Stimulated activated effector memory CD8-positive, alpha-beta T cell treated with anti-CD3 and anti-CD28 coated beads, Interleukin-12 subunit alpha, Interleukin-12 subunit beta, amount 100 ng/mL, for 72 hours (primary cell): ENCODE measurements at regions not wholly inside any gene's neighbourhood (a gene's known extent, or its start where the extent isn't known, plus 50 kb on each side); places are given as distances from the start of the nearest gene placed in this dataset.
"Not testable (repeated sequence)": the region's sequence is repeated elsewhere in the genome, so short reads cannot be mapped to it uniquely, and the experiment has no call there.

Experiments used
- ATAC-seq: fragments of 150-1000 bp; cut with Tn5 transposase; 2 replicates; pipeline ENCODE4 v1.10.0; 2021
- DNase-seq, 2 donors: peaks; one replicate each; pipeline ENCODE4 v3.0.0; 2021 to 2022; ENCODE audit warnings: low spot score in 2 of 2
- H3K27ac Mint-ChIP-seq: one replicate; pipeline ENCODE4 v1.8.0; 2022; ENCODE audit warnings: mild to moderate bottlenecking, mixed read lengths
- H3K36me3 Mint-ChIP-seq: one replicate; pipeline ENCODE4 v1.8.0; 2022; ENCODE audit warnings: mild to moderate bottlenecking, mixed read lengths
- H3K4me1 Mint-ChIP-seq: one replicate; pipeline ENCODE4 v1.8.0; 2022; ENCODE audit warnings: mixed read lengths
- H3K4me3 Mint-ChIP-seq: one replicate; pipeline ENCODE4 v1.8.0; 2022; ENCODE audit warnings: mild to moderate bottlenecking, mixed read lengths
- H3K9me3 Mint-ChIP-seq: one replicate; pipeline ENCODE4 v1.8.0; 2022; ENCODE audit warnings: mixed read lengths

DNA sequence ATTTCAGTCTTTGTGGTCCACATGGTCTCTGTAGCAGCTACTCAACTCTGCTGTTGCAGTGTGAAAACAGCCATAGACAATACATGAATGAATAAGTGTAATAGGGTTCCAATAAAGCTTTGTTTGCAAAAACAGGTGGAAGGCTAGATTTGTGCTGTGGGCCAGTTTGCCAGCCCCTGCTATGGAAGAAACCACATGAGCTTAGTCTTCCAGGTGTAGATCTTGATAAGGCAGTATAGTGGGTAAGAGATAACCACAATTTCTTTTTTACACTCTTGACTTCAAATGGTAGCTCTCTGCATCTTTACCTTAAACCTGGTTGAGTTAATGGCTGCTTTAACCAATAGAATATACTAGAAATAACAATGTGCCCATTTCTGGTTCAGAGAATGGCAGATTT is 135.0 kb upstream of the PALS2 start:
- ATAC-seq (no peak), DNase-seq (no peak)
- Mint-ChIP-seq H3K36me3 (no peaks in the 10 kb centered on the region), H3K27ac (no peak overlapping the region), H3K9me3 (no peaks in the 10 kb centered on the region), H3K4me3 (no peak overlapping the region), H3K4me1 (peaks cover 21% of the 10 kb centered on the region)

DNA sequence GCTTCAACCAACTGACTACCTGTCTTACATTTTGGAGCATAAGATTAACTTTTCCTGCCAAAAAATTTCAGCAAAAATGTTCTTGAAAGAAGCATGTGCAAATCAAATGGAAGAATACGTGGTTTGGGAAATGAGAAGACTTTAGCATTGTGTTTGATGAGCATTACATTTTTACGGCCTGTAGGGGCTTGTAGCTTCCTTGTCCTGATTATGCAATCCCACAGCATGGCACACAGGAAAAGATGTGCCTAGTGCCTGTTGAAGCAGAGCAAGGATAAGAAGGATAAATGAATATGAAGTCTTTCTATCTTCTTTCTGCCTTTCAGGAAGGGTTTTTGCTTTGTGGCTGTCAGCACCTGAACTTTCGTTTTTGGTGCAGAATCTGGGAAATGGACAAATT is 134.1 kb upstream of the PALS2 start:
- not testable (repeated sequence) for ATAC-seq, H3K27ac Mint-ChIP-seq

DNA sequence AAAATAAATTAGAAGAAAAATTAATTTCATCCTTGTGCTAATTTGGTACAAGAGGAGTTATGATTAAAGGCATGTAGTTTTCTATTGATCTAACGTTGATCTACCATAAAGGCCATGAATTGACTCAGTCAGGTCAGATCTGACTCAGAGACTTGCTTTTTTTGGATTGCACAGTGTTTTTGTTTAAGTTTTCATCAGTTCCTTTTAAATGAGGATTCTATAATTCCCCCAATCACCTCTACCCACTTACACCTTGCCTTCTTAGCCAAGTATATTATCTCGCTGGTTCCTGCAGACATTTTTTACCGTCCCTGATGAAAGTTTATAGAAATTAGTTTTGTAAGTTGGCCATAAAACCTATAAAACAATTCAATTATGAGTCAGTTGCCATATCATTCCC is 132.4 kb upstream of the PALS2 start:
- Mint-ChIP-seq H3K36me3 (no peaks in the 10 kb centered on the region), H3K27ac (peak overlapping the region; percentile 46), H3K9me3 (no peaks in the 10 kb centered on the region), H3K4me1 (peaks cover 23% of the 10 kb centered on the region), H3K4me3 (peak overlapping the region; percentile 42)
- no peak for DNase-seq
- peak; percentile 64 for ATAC-seq

More for the DNA sequence above, 134.1 kb upstream of the PALS2 start:
- H3K9me3 Mint-ChIP-seq, H3K36me3 Mint-ChIP-seq, H3K4me3 Mint-ChIP-seq, DNase-seq: not testable (repeated sequence)
- peaks cover 23% of the 10 kb centered on the region for H3K4me1 Mint-ChIP-seq

DNA sequence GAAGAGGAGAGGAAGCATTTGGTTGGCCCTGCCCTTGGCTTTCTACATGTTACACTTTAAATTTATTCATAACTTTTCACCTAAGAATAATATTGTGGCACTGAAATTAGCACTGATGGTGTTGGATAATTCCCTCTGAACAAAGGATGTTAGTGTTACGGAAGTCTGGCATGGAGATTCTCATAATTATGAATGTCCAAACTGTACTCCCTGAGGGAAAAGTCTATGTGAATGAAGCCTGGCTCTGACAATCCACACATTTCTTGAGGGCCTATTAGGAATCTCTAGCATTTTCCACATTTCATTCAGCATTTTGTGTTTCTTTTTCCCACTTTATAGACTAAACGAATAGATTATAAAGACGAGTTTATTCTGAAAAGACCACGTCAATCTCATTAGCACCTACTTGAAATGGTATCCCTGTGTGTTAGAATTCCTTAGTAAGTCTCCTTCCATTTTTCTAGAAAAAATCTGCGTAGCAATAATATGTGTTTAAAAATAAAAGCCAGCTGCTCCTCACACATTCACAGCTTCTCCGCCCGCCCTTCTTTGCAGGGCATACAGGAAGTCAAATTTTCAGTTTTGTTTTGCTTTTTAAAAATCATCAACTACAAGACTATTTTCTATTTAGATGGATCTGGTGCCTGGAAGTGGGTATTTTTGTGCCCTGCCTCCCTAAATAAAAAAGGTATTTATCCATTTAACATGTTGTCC is 131.8 kb upstream of the PALS2 start:
- DNase-seq = no peak
- Mint-ChIP-seq H3K4me1 (peaks cover 23% of the 10 kb centered on the region), H3K4me3 (peak overlapping the region; percentile 42), H3K36me3 (no peaks in the 10 kb centered on the region), H3K27ac (peak overlapping the region; percentile 46), H3K9me3 (no peaks in the 10 kb centered on the region)
- ATAC-seq = no peak

DNA sequence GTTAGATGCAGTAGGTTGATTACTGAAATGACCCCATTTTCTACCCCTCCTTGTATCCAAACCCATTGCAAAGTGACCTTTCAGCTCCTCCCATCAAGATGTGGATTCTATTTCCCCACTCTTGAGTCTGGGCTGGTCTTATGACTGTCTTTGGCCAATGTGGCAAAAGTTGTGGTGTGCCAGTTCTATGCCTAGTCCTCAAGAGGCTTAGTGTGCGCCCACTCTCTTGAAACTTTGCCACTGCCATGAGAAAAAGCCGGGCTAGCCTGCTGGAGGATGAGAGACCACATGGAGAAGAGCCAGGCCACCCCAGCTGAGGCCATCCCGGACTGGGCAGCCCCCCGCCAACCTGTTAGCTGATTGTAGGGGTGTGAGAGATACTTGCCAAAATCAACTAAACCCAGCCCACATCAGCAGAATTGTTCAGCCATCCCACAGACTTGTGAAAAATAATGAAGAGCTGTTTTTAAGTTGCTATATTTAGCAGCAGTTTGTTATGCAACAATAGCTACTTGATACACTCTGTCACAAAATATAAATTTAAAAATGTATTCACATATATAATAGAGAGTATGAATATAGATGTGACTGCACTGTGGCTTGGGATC is 131.0 kb upstream of the PALS2 start:
- peaks cover 23% of the 10 kb centered on the region for H3K4me1 Mint-ChIP-seq
- DNase-seq = no peak
- no peaks in the 10 kb centered on the region for H3K9me3 Mint-ChIP-seq
- ATAC-seq = peak; percentile 73
- no peaks in the 10 kb centered on the region for H3K36me3 Mint-ChIP-seq
- H3K4me3 Mint-ChIP-seq = peak overlapping the region; percentile 42
- H3K27ac Mint-ChIP-seq = peak overlapping the region; percentile 46

DNA sequence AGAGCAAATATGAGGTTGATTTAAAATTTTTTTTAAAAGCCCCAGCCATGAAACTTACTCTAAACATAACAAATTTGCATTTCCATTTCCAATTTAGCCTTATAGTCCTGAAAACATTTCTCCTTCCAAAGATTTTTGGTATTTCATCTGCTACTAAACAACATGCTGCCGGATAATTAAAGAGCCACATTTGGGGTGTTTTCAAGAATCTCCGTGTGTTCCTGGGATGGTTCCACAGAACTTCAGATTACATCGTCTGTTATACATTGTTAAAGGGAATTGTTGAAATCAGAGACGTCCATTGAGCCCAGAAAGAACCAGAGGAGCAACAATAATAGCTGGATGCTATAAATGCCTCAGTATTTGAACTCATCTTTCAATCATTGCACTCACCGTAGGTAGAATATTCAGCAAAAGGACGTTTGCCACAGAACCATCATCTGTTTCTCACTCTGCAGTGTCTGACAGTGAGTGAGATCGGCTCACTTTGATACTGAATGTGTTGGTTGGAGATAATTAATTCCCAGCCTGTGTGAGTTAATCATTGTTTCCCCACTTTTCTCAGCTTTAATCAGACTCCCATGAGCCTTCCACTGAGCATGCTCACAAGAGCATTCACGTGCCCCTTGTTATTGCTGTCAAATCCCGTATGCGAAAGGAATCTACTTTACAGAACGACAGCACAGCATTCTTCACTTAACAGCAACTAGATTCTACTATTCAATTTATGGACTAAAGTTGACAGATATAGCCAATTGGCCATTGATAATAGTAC is 128.4 kb upstream of the PALS2 start:
- H3K9me3 Mint-ChIP-seq = no peaks in the 10 kb centered on the region

DNA sequence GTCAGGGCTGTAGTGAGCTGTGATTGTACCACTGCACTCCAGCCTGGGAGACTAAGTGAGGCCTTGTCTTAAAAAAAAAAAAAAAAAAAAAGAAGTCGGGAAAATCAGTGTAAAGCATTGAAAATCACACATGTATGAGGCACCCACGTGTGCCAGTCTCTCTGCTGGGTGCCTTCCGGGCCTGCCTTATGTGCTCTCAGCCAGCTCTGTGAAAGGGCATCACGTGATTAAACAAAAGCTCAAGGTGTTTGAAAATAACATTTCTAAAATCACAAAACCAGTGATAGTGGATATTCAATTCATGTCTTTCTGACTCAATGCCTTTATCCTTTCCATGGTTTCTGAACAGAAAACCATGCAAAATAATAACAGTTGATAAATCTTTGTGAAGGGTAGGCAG is 125.2 kb upstream of the PALS2 start:
- ATAC-seq = no peak
- H3K27ac Mint-ChIP-seq = no peak overlapping the region
- H3K36me3 Mint-ChIP-seq = no peaks in the 10 kb centered on the region
- no peaks in the 10 kb centered on the region for H3K9me3 Mint-ChIP-seq
- H3K4me1 Mint-ChIP-seq = peaks cover 4% of the 10 kb centered on the region
- DNase-seq = no peak
- H3K4me3 Mint-ChIP-seq = no peak overlapping the region

More for the DNA sequence above, 128.4 kb upstream of the PALS2 start:
- no peak for ATAC-seq
- Mint-ChIP-seq H3K4me1 (peaks cover 23% of the 10 kb centered on the region), H3K36me3 (no peaks in the 10 kb centered on the region), H3K4me3 (no peak overlapping the region), H3K27ac (no peak overlapping the region)
- DNase-seq = no peak

DNA sequence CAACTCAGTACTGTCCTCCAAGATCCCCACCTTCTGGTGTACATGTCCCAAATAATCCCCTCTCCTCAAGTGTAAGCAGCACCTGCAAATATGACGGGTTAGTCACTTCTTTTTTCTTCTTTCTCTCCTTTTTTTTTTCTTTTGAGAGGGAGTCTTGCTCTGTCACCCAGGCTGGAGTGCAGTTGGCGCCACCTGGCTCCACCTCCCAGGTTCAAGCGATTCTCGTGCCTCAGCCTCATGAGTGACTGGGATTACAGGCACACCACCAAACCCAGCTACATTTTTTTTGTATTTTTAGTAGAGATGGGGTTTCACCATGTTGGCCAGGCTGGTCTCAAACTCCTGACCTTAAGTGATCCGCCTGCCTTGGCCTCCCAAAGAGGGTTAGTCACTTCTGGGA is 123.8 kb upstream of the PALS2 start:
- H3K27ac Mint-ChIP-seq, H3K36me3 Mint-ChIP-seq, DNase-seq, H3K9me3 Mint-ChIP-seq, ATAC-seq, H3K4me1 Mint-ChIP-seq, H3K4me3 Mint-ChIP-seq: not testable (repeated sequence)

DNA sequence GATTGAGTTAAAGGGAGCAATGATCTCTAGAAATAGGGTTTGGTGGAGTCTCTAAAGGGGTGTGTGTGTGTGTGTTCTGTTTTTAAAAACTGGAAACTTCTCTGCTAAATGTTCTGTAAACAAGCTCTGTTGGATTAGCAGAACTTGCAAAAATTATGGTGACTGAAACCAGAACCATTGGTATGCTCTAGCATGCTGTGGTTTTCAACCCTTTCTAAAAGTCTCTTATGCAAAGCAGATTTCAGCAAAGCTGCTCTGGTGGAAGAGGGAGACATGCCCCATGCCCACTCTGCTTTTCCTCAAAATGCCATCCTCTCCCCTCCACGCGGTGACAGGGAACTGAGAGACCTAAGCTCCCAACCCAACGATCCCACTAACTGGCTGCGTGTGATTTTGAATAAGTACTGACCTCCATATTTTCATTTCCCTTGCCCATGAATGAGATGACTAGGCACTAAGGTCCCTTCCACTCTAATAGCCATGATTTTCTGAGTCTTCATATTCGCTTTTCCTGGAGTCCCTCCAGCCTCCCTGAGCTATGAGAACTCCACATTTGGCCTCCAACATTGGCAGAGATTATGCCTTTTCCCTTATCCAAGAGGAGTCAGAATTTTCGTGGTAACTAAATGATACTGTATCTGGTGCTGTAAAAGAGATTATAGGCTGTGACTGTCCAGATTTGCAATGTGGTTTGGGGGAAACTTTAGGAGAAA is 117.3 kb upstream of the PALS2 start:
- no peaks in the 10 kb centered on the region for H3K36me3 Mint-ChIP-seq
- H3K4me3 Mint-ChIP-seq = no peak overlapping the region
- no peak for ATAC-seq
- H3K27ac Mint-ChIP-seq = no peak overlapping the region
- H3K9me3 Mint-ChIP-seq = no peaks in the 10 kb centered on the region
- no peak for DNase-seq
- H3K4me1 Mint-ChIP-seq = no peaks in the 10 kb centered on the region

DNA sequence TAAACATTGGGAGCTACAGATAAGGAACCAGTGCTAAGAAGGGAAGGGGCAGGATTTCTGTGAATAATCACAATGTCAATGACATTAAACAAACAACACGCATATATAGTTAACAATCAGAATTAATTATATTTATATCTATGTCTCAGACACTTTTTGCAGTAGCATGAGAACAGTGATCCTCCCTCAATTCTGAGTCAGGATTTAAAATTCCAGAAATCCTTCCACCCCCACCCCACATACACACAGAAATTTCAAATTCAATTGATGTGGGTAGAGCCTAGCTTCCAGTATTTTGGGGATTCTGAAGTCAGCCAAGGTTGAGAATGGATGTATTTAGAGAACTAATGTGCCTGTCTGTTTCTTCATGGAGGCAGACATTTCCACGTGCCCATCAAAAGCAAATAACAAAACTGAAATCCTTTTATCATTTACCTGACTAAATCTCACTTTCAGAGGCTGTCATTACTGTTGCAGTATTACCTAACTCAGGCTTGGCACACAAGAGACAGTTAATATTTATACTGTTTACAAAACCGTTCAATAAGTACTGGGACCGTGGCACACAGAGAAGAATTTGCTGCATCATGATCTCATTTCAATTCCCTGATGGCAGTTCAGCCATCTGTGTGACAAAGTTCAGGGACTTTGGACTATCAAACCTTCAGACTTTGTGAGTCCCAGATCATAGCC is 116.6 kb upstream of the PALS2 start:
- DNase-seq (no peak), ATAC-seq (no peak)
- no peaks in the 10 kb centered on the region for H3K9me3 Mint-ChIP-seq
- H3K4me1 Mint-ChIP-seq = no peaks in the 10 kb centered on the region
- no peak overlapping the region for H3K4me3 Mint-ChIP-seq
- H3K36me3 Mint-ChIP-seq = no peaks in the 10 kb centered on the region
- H3K27ac Mint-ChIP-seq = no peak overlapping the region

DNA sequence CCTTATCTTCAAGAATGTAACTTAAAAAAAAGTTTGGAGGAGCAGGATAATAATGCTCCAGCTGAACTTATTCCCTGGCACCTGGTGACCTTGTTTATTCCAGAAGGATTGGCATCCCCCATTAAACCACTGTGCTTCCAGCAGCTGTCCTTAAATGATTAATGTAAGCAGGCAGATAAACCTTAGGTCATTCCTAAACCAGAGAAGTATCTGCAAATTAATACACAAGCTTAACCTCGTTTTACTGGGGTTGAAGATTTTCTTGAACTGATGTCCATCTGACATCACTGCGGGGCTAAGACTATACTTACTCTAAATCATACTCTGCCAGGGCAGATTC is 116.1 kb upstream of the PALS2 start:
- H3K4me3 Mint-ChIP-seq = no peak overlapping the region
- H3K9me3 Mint-ChIP-seq = no peaks in the 10 kb centered on the region
- no peak overlapping the region for H3K27ac Mint-ChIP-seq
- DNase-seq (no peak), ATAC-seq (no peak)
- no peaks in the 10 kb centered on the region for H3K4me1 Mint-ChIP-seq
- no peaks in the 10 kb centered on the region for H3K36me3 Mint-ChIP-seq

DNA sequence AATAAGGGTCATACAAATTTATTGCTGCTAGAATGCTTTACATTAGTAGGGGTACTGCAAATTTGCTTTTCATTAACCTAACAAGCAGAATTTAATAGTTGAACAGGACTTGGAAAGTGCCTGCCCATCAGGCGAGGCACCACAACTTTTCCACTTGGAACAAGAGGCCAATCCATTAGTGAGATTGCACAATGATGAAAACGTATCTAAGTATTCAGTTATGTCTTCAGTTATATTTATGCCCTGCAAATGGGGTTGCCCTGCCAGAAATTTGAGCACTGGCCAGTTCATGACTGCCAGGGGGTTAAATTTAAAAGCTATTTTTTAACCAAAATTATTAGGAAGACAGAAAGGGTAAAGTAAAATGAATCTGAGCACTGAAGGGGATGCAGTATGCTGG is 111.1 kb upstream of the PALS2 start:
- no peak for DNase-seq
- no peak overlapping the region for H3K4me3 Mint-ChIP-seq
- no peak overlapping the region for H3K27ac Mint-ChIP-seq
- no peaks in the 10 kb centered on the region for H3K36me3 Mint-ChIP-seq
- ATAC-seq = no peak
- H3K9me3 Mint-ChIP-seq = no peaks in the 10 kb centered on the region
- no peaks in the 10 kb centered on the region for H3K4me1 Mint-ChIP-seq

DNA sequence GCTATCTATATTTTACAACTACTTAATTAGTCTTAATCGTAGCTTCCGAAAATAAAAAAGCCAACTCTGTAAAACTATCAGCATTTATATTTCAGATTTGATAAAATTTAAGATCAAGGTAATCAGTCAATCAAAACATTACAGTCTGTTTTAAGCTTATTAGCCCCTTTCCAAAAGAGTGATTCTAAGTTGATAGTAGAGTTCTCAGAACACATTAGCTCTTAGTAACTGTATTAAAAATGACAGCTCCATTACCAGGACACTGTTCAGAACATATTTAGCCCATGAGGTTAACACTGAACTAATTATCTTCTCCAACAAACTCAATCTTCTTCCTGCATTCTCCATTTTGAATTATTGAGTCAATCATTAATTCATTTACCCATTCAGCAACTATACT is 110.3 kb upstream of the PALS2 start:
- DNase-seq (no peak), ATAC-seq (no peak)
- Mint-ChIP-seq H3K4me1 (no peaks in the 10 kb centered on the region), H3K4me3 (no peak overlapping the region), H3K36me3 (no peaks in the 10 kb centered on the region), H3K27ac (no peak overlapping the region), H3K9me3 (no peaks in the 10 kb centered on the region)

DNA sequence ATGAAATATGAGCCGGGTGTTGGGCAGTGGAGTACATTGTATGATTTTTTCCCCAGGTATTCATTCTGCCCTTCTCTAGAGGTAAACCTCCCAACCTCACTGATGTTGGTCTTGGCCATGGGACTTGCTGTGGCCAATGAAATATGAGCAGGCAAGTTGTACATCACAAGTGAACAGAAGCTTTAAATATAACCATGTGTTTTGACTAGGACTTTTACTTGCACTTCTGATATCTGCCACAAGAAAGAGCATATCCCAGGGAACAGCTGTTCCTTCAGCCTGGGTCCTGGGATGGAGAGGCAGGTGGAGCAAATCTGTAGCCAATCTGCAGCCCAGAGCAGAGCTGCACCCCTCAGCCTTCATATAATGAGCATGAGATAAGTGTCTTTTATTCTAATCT is 109.8 kb upstream of the PALS2 start:
- DNase-seq = no peak

DNA sequence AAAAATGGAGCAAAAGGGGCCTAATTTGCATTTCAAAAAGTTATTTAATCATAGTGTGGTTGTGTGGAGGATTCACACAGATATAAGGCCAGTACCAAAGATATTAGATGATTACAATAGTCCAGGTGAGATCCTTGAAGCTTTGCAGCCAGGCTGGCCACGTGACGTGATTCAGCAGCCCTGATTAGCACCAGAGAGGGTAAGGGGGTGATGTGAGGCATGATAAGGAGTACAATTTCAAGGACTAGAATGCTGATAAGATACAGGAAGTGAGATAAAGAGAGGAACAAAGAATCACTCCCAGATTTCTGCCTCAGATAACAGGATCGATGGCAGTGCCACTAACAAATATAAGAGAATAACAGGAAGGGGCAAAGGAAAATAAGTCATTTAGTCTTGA is 108.4 kb upstream of the PALS2 start:
- ATAC-seq = no peak
- no peak for DNase-seq
- Mint-ChIP-seq H3K36me3 (no peaks in the 10 kb centered on the region), H3K4me1 (no peaks in the 10 kb centered on the region), H3K4me3 (no peak overlapping the region), H3K27ac (no peak overlapping the region), H3K9me3 (no peaks in the 10 kb centered on the region)

More for the DNA sequence above, 109.8 kb upstream of the PALS2 start:
- Mint-ChIP-seq H3K4me1 (no peaks in the 10 kb centered on the region), H3K27ac (no peak overlapping the region), H3K36me3 (no peaks in the 10 kb centered on the region), H3K9me3 (no peaks in the 10 kb centered on the region), H3K4me3 (no peak overlapping the region)
- ATAC-seq = no peak
